NCI-H2227 treated with DMSO at 0.1 percent for 48 hours (cell line): ENCODE measurements at regions not wholly inside any gene's neighbourhood (a gene's known extent, or its start where the extent isn't known, plus 50 kb on each side); places are given as distances from the start of the nearest gene placed in this dataset.
"Not testable (repeated sequence)": the region's sequence is repeated elsewhere in the genome, so short reads cannot be mapped to it uniquely, and the experiment has no call there.

Experiments
- DNase-seq: peaks from one replicate; lab custom pipeline; 2025; lab: John Stamatoyannopoulos, UW

GRCh38 chr9:7542693-7543092 is 256.9 kb downstream of the DMAC1 start:
- no peak for DNase-seq

GRCh38 chr9:7542126-7542525 is 257.5 kb downstream of the DMAC1 start:
- no peak for DNase-seq

- no peak for DNase-seq
Measured at GRCh38 chr9:7536310-7536939, 263.2 kb downstream of the DMAC1 start.

- no peak for DNase-seq
Measured at GRCh38 chr9:7534211-7534935, 265.2 kb downstream of the DMAC1 start.

GRCh38 chr9:7533376-7534090 is 266.0 kb downstream of the DMAC1 start:
- DNase-seq: no peak

GRCh38 chr9:7523426-7524043 is 276.0 kb downstream of the DMAC1 start:
- DNase-seq: no peak

- DNase-seq: no peak
Measured at GRCh38 chr9:7520396-7520795, 279.2 kb downstream of the DMAC1 start.

GRCh38 chr9:7516376-7516775 is 283.2 kb downstream of the DMAC1 start:
- no peak for DNase-seq

- DNase-seq: no peak
Measured at GRCh38 chr9:7510199-7510598, 289.4 kb downstream of the DMAC1 start.

- no peak for DNase-seq
Measured at GRCh38 chr9:7509576-7510145, 289.9 kb downstream of the DMAC1 start.

GRCh38 chr9:7508516-7508915 is 291.1 kb downstream of the DMAC1 start:
- DNase-seq: no peak

GRCh38 chr9:7507566-7508270 is 291.9 kb downstream of the DMAC1 start:
- no peak for DNase-seq

GRCh38 chr9:7507026-7507425 is 292.6 kb downstream of the DMAC1 start:
- peak; percentile 44 for DNase-seq

- DNase-seq: no peak
Measured at GRCh38 chr9:7500521-7500920, 299.1 kb downstream of the DMAC1 start.

GRCh38 chr9:7491641-7492040 is 307.9 kb downstream of the DMAC1 start:
- DNase-seq: no peak

- no peak for DNase-seq
Measured at GRCh38 chr9:7490317-7491108, 309.1 kb downstream of the DMAC1 start.

GRCh38 chr9:7489036-7489435 is 310.5 kb downstream of the DMAC1 start:
- no peak for DNase-seq

- DNase-seq: not testable (repeated sequence)
Measured at GRCh38 chr9:7484014-7484413, 315.6 kb downstream of the DMAC1 start.

- no peak for DNase-seq
Measured at GRCh38 chr9:7481570-7481969, 318.0 kb downstream of the DMAC1 start.

- no peak for DNase-seq
Measured at GRCh38 chr9:7479300-7479699, 320.3 kb downstream of the DMAC1 start.

- DNase-seq: no peak
Measured at GRCh38 chr9:7478646-7479045, 320.9 kb downstream of the DMAC1 start.
